Naive thymus-derived CD8-positive, alpha-beta T cell (primary cell): ENCODE measurements at regions not wholly inside any gene's neighbourhood (a gene's known extent, or its start where the extent isn't known, plus 50 kb on each side); places are given as distances from the start of the nearest gene placed in this dataset.
"Not testable (repeated sequence)": the region's sequence is repeated elsewhere in the genome, so short reads cannot be mapped to it uniquely, and the experiment has no call there.

ENCODE experiments used
- ATAC-seq, 2 donors: fragments of 150-1000 bp; cut with Tn5 transposase in 1 of 2; sonication (Bioruptor Pico), chemical (Tn5 transposase) in 1 of 2; 1 replicate in 1 of 2; 2 replicates in 1 of 2; pipeline ENCODE4 v1.10.0; 2021; ENCODE audit warnings: mild to moderate bottlenecking in 2 of 2, moderate library complexity in 2 of 2
- POLR2A ChIA-PET: fragments of 350-600 bp; sonication (Branson Sonifier 250); formaldehyde crosslinking; loops from one replicate; lab custom pipeline; 2021; ENCODE audit warnings: antibody characterized with exemption; lab: Charles Lee
- DNase-seq, 10 donors: peaks; one replicate each; pipeline versions ENCODE4 v3.0.0 to v3.0.0-alpha.2; 2020 to 2022
- H3K27ac Mint-ChIP-seq, 10 donors: one replicate each; pipeline ENCODE4 v1.8.0; 2020 to 2022; ENCODE audit warnings: mild to moderate bottlenecking in 10 of 10, mixed read lengths in 10 of 10, moderate library complexity in 4 of 10, inconsistent platforms in 1 of 10
- H3K27me3 Mint-ChIP-seq, 5 donors: one replicate each; pipeline ENCODE4 v1.8.0; 2021 to 2022; ENCODE audit warnings: mixed read lengths in 5 of 5
- H3K36me3 Mint-ChIP-seq, 3 donors: one replicate each; pipeline ENCODE4 v1.8.0; 2020 to 2022; ENCODE audit warnings: mixed read lengths in 3 of 3, mild to moderate bottlenecking in 2 of 3, inconsistent platforms in 1 of 3
- H3K4me1 Mint-ChIP-seq, 4 donors: one replicate each; pipeline ENCODE4 v1.8.0; 2021 to 2022; ENCODE audit warnings: mixed read lengths in 4 of 4
- H3K4me3 Mint-ChIP-seq, 10 donors: one replicate each; pipeline ENCODE4 v1.8.0; 2020 to 2022; ENCODE audit warnings: mild to moderate bottlenecking in 10 of 10, mixed read lengths in 10 of 10, moderate library complexity in 6 of 10, inconsistent platforms in 1 of 10
- H3K9me3 Mint-ChIP-seq, 9 donors: one replicate each; pipeline ENCODE4 v1.8.0; 2020 to 2022; ENCODE audit warnings: mixed read lengths in 9 of 9, mild to moderate bottlenecking in 3 of 9, inconsistent platforms in 1 of 9, moderate library complexity in 1 of 9

DNA sequence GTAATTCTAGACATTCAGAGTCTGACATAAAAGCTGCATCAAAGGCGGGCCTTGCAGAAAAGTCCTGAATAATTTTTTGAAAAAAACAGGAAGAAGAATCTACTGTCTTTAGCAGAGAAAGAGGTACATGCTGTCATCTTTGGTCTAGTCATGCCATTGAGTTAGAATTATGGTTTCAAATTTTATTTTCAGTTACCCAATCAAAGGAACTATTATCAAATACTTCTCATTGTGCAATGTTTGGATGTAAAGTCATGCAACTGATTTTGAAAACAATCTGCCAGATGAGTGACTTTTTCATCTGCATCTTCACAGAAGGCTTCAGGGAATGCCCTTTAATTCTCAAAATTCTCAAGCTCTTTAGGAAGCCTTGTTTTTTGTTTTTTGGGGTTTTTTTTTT is 803.5 kb downstream of the FLRT2 start:
- Mint-ChIP-seq H3K9me3 (peaks cover 0 to 3% (median 0%) of the 10 kb centered on the region in 9 donors), H3K27me3 (no peaks in the 10 kb centered on the region), H3K4me1 (no peaks in the 10 kb centered on the region), H3K36me3 (no peaks in the 10 kb centered on the region), H3K27ac (no peak overlapping the region), H3K4me3 (no peak overlapping the region)
- DNase-seq (no peak), ATAC-seq (no peak)
- POLR2A ChIA-PET = no interaction called here

DNA sequence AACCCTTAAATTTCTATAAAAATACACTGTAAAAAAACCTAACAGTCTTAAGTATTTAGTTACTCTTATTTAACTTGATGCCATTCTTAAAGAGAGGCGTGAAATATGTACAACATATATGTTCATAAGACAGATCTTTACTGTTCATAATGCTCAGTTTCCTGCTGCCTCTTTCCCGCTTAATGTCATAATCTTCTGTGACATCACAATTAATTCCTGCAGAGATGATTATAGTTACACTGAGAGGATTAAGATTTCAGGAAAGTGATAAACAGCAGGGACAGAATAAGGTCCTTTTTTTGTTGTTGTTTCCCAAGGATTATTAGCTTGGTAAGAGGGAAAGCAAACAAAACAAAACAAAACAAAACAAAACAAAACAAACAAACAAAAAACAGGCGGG is 801.4 kb downstream of the FLRT2 start:
- Mint-ChIP-seq H3K4me1 (no peaks in the 10 kb centered on the region), H3K9me3 (peaks cover 0 to 5% (median 0%) of the 10 kb centered on the region in 9 donors), H3K27me3 (no peaks in the 10 kb centered on the region), H3K36me3 (no peaks in the 10 kb centered on the region), H3K27ac (no peak overlapping the region), H3K4me3 (no peak overlapping the region)
- POLR2A ChIA-PET = no interaction called here
- DNase-seq (no peak), ATAC-seq (no peak)

DNA sequence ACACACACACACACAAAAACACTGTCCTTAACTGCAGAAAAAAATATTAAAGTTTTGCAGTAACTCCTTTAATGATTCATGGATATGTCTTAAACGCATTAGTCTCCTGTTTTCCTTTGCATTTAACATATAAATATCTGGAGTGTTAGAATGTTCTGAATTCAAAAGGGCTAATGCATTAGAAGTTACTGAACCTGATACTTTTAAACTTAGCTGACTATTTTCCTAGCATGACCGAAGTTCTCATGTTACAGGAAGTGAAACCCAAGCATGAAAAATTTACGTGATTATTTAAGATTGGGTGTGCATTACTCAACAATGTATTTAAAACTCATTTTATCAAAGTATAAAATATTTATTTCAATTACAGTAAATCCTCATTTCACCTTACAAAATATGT is 791.2 kb downstream of the FLRT2 start:
- peaks cover 0 to 7% (median 0%) of the 10 kb centered on the region in 4 donors for H3K4me1 Mint-ChIP-seq
- no peak for DNase-seq
- H3K27me3 Mint-ChIP-seq = no peaks in the 10 kb centered on the region
- no peak for ATAC-seq
- H3K36me3 Mint-ChIP-seq = no peaks in the 10 kb centered on the region
- H3K4me3 Mint-ChIP-seq = no peak overlapping the region
- H3K9me3 Mint-ChIP-seq = peaks cover 0 to 18% (median 4%) of the 10 kb centered on the region in 9 donors
- H3K27ac Mint-ChIP-seq = no peak overlapping the region
- POLR2A ChIA-PET = no interaction called here

DNA sequence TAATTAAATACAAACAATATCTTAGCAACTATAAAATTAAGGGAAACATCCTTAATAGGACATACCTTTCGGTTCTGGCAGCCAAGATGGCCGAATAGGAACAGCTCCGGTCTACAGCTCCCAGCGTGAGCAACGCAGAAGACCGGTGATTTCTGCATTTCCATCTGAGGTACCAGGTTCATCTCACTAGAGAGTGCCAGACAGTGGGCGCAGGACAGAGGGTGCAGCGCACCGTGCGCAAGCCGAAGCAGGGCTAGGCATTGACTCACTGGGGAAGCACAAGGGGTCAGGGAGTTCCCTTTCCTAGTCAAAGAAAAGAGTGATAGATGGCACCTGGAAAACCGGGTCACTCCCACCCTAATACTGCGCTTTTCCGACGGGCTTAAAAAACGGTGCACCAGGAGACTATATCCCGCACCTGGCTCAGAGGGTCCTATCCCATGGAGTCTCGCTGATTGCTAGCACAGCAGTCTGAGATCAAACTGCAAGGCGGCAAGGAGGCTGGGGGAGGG is 782.3 kb downstream of the FLRT2 start:
- H3K4me1 Mint-ChIP-seq, POLR2A ChIA-PET, DNase-seq, H3K27ac Mint-ChIP-seq, ATAC-seq, H3K4me3 Mint-ChIP-seq, H3K27me3 Mint-ChIP-seq, H3K36me3 Mint-ChIP-seq: not testable (repeated sequence)
- H3K9me3 Mint-ChIP-seq = peaks cover 0 to 31% (median 3%) of the 10 kb centered on the region in 9 donors

DNA sequence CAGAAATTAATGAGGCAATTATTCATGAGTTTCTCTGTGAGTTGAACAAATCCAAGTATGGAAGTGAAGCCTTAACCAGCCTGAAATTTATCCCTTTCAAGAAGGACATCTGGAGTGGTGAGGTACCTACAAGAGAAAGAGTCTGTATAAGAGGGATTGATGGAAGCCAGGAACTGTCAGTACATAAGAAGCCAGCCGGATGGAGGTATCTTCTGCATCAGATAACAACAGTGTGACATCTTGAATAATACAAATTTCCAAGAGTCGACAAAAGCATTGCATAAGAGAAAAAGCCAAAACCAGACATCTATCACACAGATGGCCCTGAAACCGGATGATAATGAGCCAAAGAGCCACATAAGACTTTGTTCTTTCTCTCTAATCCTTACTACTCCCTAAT is 781.2 kb downstream of the FLRT2 start:
- Mint-ChIP-seq H3K9me3 (peaks cover 0 to 31% (median 5%) of the 10 kb centered on the region in 9 donors), H3K36me3 (no peaks in the 10 kb centered on the region), H3K27ac (no peak overlapping the region), H3K4me3 (no peak overlapping the region), H3K4me1 (no peaks in the 10 kb centered on the region), H3K27me3 (peaks cover 0 to 2% (median 0%) of the 10 kb centered on the region in 5 donors)
- DNase-seq (no peak), ATAC-seq (no peak)
- POLR2A ChIA-PET = no interaction called here

DNA sequence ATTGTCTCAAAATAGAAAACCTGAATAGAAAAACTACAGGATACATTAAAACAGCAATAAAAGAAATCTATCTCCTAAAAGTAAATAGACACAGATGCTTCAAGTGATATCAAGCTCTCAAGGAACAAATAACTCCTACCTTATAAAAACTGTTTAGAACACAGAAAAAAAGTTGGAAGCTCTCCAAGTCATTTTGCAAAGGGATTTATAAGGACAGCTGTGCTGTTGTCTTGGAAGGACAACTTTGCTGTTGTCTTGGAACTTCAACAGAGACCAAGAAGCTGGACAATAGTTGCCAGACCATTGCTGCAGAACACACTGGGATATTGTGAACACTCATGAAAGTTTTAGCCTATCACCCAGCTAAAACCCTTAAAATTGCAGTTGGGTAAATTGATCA is 780.7 kb downstream of the FLRT2 start:
- Mint-ChIP-seq H3K36me3 (no peaks in the 10 kb centered on the region), H3K27me3 (peaks cover 0 to 2% (median 0%) of the 10 kb centered on the region in 5 donors), H3K27ac (no peak overlapping the region), H3K4me3 (no peak overlapping the region), H3K9me3 (peaks cover 0 to 31% (median 5%) of the 10 kb centered on the region in 9 donors), H3K4me1 (no peaks in the 10 kb centered on the region)
- DNase-seq (no peak), ATAC-seq (no peak)
- POLR2A ChIA-PET = no interaction called here

DNA sequence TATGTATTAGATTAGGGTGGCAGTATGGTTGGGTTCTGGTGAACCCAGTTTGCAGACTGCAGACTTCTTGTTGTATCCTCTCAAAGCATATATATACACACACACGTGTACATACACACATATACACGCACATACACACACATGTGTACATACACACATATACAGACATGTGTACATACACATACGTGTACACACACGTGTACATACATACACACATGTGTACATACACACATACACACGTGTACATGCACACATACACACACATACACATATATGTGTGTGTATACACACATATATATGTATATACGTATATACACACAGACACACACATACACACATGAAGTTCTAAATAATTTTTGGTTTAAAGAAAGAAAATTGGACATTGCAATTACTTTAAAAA is 780.2 kb downstream of the FLRT2 start:
- no peak for ATAC-seq
- H3K27me3 Mint-ChIP-seq = peaks cover 0 to 2% (median 0%) of the 10 kb centered on the region in 5 donors
- no peak for DNase-seq
- no peaks in the 10 kb centered on the region for H3K4me1 Mint-ChIP-seq
- no peak overlapping the region for H3K4me3 Mint-ChIP-seq
- POLR2A ChIA-PET = no interaction called here
- peaks cover 0 to 31% (median 5%) of the 10 kb centered on the region in 9 donors for H3K9me3 Mint-ChIP-seq
- no peak overlapping the region for H3K27ac Mint-ChIP-seq
- no peaks in the 10 kb centered on the region for H3K36me3 Mint-ChIP-seq

DNA sequence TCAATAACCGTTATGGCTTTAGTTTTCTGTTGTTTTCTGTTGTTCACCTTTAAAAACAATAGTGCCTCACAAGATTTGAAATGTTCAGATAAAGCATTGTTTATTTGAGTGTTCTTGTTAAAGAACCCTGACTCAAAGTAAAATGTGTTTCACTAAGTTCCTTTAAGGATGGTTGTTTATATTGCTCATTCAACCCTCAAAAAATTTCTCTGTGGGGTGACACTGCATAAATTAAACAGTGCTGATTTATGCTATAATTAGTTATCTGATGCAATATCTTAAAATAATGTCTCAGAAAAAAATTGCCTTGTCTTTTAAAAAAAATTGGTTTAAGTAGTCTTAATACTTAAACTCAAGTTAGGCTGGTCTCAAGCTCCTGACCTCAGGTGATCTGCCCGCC is 775.1 kb downstream of the FLRT2 start:
- DNase-seq (no peak), ATAC-seq (no peak)
- POLR2A ChIA-PET = no interaction called here
- H3K4me1 Mint-ChIP-seq = no peaks in the 10 kb centered on the region
- H3K27me3 Mint-ChIP-seq = peaks cover 0 to 2% (median 0%) of the 10 kb centered on the region in 5 donors
- H3K4me3 Mint-ChIP-seq = no peak overlapping the region
- H3K36me3 Mint-ChIP-seq = no peaks in the 10 kb centered on the region
- H3K27ac Mint-ChIP-seq = no peak overlapping the region
- peaks cover 0 to 22% (median 1%) of the 10 kb centered on the region in 9 donors for H3K9me3 Mint-ChIP-seq

DNA sequence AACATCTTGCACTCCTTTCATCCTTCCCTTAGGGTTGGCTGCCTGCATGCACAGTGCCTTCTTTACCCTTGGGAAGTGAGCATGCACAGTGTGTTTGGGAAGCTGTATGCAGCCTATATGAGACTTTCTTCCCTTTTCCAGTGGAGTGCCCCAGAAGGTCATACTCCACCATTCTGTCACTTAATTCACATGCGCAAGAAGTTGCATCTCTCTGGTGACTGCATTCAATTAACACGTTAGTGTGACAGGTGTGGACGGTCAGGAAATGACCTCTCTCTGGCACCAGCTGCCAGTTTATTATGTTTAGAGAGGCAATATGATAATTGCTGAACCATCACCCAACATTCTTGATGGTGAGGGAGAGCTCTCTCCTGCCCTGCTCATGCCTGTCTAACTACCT is 770.0 kb downstream of the FLRT2 start:
- no peaks in the 10 kb centered on the region for H3K27me3 Mint-ChIP-seq
- POLR2A ChIA-PET = no interaction called here
- H3K4me1 Mint-ChIP-seq = no peaks in the 10 kb centered on the region
- H3K36me3 Mint-ChIP-seq = no peaks in the 10 kb centered on the region
- H3K4me3 Mint-ChIP-seq = no peak overlapping the region
- peaks cover 0 to 16% (median 0%) of the 10 kb centered on the region in 9 donors for H3K9me3 Mint-ChIP-seq
- no peak for ATAC-seq
- H3K27ac Mint-ChIP-seq = no peak overlapping the region
- DNase-seq = no peak

DNA sequence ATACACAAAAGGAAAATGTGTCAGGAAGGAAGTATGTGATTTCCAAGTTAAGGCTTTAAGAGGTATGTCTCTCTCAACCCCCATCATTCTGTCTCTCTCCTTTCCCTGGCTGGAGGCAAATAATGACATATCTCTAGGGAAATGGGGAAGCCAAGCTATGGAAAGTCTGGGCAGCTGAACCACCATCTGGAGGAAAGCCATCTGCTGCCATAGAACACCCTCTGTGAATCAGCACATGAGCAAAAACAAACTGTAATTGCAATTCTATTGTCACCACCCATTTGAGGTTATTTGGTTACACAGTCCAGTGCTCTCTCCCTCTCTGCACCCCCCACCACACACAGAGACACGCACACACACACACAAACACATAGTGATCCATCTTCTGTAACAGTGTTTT is 766.2 kb downstream of the FLRT2 start:
- H3K9me3 Mint-ChIP-seq = peaks cover 0 to 15% (median 0%) of the 10 kb centered on the region in 9 donors
- H3K27me3 Mint-ChIP-seq = no peaks in the 10 kb centered on the region
- ATAC-seq (no peak), DNase-seq (no peak)
- no peak overlapping the region for H3K4me3 Mint-ChIP-seq
- no peaks in the 10 kb centered on the region for H3K36me3 Mint-ChIP-seq
- POLR2A ChIA-PET = no interaction called here
- no peak overlapping the region for H3K27ac Mint-ChIP-seq
- no peaks in the 10 kb centered on the region for H3K4me1 Mint-ChIP-seq

DNA sequence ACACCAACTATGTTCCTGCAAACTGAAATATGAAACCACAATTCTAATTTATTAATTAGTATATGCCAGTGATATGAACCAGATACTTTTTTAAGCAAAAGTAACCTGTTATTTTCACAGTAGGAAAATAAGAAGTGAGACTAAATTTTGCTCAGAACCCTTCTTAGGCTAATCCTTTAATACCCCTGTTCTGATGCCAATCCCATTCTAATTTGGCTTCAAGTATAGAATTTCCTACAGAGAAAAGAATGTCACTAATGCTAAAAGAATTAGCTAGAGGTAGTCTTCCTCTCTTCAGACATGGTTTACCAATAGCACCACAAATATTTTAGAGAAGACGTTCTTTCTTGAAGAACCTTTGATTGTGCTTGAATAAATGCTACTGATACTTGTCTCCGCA is 758.4 kb downstream of the FLRT2 start:
- Mint-ChIP-seq H3K9me3 (peaks cover 0 to 9% (median 0%) of the 10 kb centered on the region in 9 donors), H3K27me3 (no peaks in the 10 kb centered on the region)
- ATAC-seq = no peak

DNA sequence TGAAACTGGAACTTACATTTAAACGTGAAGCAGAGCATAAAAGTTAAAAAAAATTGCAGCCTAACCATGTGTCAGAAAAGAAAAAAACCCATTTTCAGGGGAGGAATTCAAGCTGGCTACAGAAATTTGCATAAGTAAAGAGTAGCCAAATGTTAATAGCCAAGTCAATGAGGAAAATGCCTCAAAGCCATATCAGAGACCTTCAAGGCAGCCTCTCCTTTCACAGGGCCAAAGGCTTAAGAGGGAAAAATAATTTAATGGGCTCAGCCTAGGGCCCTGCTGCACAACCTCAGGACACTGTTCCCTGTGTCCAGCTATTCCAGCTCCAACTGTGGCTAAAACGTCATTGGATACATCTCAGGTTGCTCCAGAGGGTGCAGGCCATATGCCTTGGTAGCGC is 749.5 kb downstream of the FLRT2 start:
- Mint-ChIP-seq H3K27ac (no peak overlapping the region), H3K9me3 (peaks cover 0 to 15% (median 3%) of the 10 kb centered on the region in 9 donors), H3K36me3 (peaks cover 0 to 3% (median 0%) of the 10 kb centered on the region in 3 donors), H3K4me1 (no peaks in the 10 kb centered on the region), H3K27me3 (no peaks in the 10 kb centered on the region), H3K4me3 (no peak overlapping the region)
- POLR2A ChIA-PET = no interaction called here
- ATAC-seq (no peak), DNase-seq (no peak)

More for the DNA sequence above, 758.4 kb downstream of the FLRT2 start:
- H3K4me3 Mint-ChIP-seq = no peak overlapping the region
- no peaks in the 10 kb centered on the region for H3K36me3 Mint-ChIP-seq
- DNase-seq = no peak
- peaks cover 0 to 1% (median 0%) of the 10 kb centered on the region in 4 donors for H3K4me1 Mint-ChIP-seq
- no peak overlapping the region for H3K27ac Mint-ChIP-seq
- POLR2A ChIA-PET = no interaction called here

DNA sequence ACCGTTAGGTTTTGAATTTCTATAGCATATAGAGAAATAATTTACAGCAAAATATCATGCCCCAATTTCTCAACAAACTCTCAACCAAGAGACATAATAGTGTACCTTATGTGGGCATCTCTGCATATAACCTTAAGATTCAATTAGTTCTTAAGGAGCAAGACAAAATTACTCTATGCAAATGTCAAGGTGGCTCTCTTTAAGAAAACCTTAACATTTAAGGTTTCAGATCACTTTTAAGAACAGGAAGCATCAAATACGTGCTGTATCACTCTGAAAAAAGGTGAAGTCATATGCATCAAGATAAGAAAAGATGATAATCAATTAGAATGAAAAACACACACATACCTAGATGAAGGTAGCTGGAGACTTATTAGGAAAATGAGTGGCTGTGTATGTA is 728.0 kb downstream of the FLRT2 start:
- Mint-ChIP-seq H3K27ac (no peak overlapping the region), H3K27me3 (no peaks in the 10 kb centered on the region), H3K4me3 (no peak overlapping the region), H3K4me1 (no peaks in the 10 kb centered on the region), H3K9me3 (peaks cover 0 to 10% (median 3%) of the 10 kb centered on the region in 9 donors), H3K36me3 (no peaks in the 10 kb centered on the region)
- no peak for ATAC-seq
- no peak for DNase-seq
- POLR2A ChIA-PET = no interaction called here

DNA sequence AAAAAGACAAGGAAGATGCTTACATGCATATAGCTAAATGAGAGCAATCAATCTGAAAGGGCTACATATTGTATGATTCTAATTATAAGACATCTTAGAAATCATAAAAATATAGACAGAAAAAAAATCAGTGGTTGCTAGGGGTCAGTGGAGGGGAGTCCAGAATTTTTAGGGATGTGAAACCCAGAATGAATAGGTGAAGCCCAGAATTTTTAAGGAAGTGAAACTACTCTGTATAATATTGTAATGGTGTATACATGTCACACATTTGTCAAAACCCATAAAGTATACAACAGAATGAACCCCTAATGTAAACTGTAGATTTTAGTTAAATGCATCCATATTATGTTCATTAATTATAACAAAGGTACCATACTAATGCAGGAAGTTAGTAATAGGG is 713.2 kb downstream of the FLRT2 start:
- Mint-ChIP-seq H3K27ac (no peak overlapping the region), H3K9me3 (peaks cover 0 to 9% (median 0%) of the 10 kb centered on the region in 9 donors), H3K36me3 (no peaks in the 10 kb centered on the region), H3K4me1 (peaks cover 0 to 3% (median 0%) of the 10 kb centered on the region in 4 donors), H3K4me3 (no peak overlapping the region), H3K27me3 (no peaks in the 10 kb centered on the region)
- DNase-seq = no peak
- no peak for ATAC-seq
- POLR2A ChIA-PET = no interaction called here
